ENCODE measurements at regions not wholly inside any gene's neighbourhood (a gene's known extent, or its start where the extent isn't known, plus 50 kb on each side); places are given as distances from the start of the nearest gene placed in this dataset.
A peak's percentile ranks its signal among the peaks of the same experiment; 100 is the strongest.

DNA sequence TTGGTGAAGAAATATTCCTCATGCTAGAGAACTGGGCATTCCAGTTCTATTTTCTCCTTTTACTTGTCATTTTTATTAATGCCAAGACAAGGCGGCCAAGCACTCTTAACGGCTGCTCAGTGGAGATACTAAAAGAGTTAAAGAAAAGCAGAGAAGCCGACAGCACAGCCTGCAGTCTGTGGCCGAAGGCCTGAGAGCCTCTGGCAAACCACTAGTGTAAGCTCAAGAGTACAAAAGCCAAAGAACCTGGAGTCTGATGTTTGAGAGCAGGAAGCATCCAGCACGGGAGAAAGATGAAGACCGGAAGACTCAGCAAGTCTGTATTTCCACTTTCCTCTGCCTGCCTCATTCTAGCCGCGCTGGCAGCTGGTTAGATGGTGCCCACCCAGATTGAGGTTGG lies 167.1 kb upstream of the FUT9 start:
- no peaks in the 10 kb centered on the region for H3K79me2 ChIP-seq (replicated peaks; ENCODE audit: insufficient read depth)
- H3K27ac ChIP-seq (ENCODE audit: low read depth), result no peak overlapping the region
- no peaks in the 10 kb centered on the region for H3K4me1 Mint-ChIP-seq
- no peaks in the 10 kb centered on the region for H3K9me2 ChIP-seq (ENCODE audit: insufficient read depth)
- no peaks in the 10 kb centered on the region for H3K27me3 ChIP-seq (ENCODE audit: insufficient read depth)
- H3K36me3 Mint-ChIP-seq (ENCODE audit: low read depth), result no peaks in the 10 kb centered on the region
- H3K4me1 ChIP-seq (ENCODE audit: insufficient read depth), result no peaks in the 10 kb centered on the region
- TF ChIP-seq ZNF114 (CRISPR knock-in tag; IDR thresholded peaks at IDR 0.05), result no peak
- H3K27me3 Mint-ChIP-seq (ENCODE audit: insufficient read depth, low read depth, poor library complexity), result no peaks in the 10 kb centered on the region
- H4K20me1 ChIP-seq (replicated peaks; ENCODE audit: insufficient read depth), result no peaks in the 10 kb centered on the region
- peak; percentile 11 for DNase-seq (ENCODE audit: low spot score)
- no peaks in the 10 kb centered on the region for H3K9me3 Mint-ChIP-seq
- no peak overlapping the region for H3K4me3 ChIP-seq
- no peaks in the 10 kb centered on the region for H3F3A ChIP-seq (replicated peaks; ENCODE audit: low read depth)
- ATAC-seq, result no peak; the same call in 2 of the 3 replicates
- 0 out of 2 replicates have a peak overlapping the region, but pooled peaks have one; percentile 5 for H2AFZ ChIP-seq
- no peak overlapping the region for H3K27ac Mint-ChIP-seq
- no peak overlapping the region for H3K4me3 Mint-ChIP-seq
- no peaks in the 10 kb centered on the region for H3K36me3 ChIP-seq (ENCODE audit: insufficient read depth)
- H3K4me2 ChIP-seq, result no peak overlapping the region

DNA sequence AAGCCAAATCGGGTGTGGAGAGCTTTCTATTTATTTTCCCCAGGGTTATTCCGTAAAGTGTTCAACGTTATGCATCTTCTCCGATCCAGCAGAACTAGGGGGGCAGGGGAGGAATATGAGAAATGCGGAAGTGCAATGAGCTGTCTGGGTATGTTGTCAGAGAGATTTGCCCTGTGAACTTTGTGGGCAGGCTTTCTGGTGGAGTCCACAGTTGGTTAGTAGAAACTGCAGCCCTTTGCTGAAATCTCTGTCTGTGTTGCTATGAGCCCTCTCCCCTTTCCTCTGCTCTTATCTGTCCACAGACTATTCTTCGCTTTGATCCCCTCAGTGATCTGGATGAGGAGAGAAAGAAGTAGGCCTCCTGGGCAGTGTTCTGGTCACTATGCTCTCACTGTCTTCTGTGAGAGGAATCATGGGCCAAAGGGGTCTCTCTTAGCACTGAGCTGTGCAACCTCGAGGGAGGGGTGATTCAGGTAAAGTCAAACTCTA lies 158.9 kb upstream of the FUT9 start:
- Histone ChIP-seq H3K79me2 (replicated peaks; ENCODE audit: insufficient read depth) (no peaks in the 10 kb centered on the region), H4K20me1 (replicated peaks; ENCODE audit: insufficient read depth) (no peaks in the 10 kb centered on the region), H3K4me1 (ENCODE audit: insufficient read depth) (no peaks in the 10 kb centered on the region), H3K27ac (ENCODE audit: low read depth) (no peak overlapping the region), H3K27me3 (ENCODE audit: insufficient read depth) (no peaks in the 10 kb centered on the region), H3F3A (replicated peaks; ENCODE audit: low read depth) (no peaks in the 10 kb centered on the region), H3K9me2 (ENCODE audit: insufficient read depth) (no peaks in the 10 kb centered on the region), H2AFZ (peak overlapping the region; percentile 83; the same call in 1 of the 2 replicates), H3K4me2 (no peak overlapping the region), H3K4me3 (no peak overlapping the region), H3K36me3 (ENCODE audit: insufficient read depth) (no peaks in the 10 kb centered on the region)
- no peak overlapping the region for H3K27ac Mint-ChIP-seq
- peaks cover 6% of the 10 kb centered on the region for H3K27me3 Mint-ChIP-seq (ENCODE audit: insufficient read depth, low read depth, poor library complexity)
- TF ChIP-seq POLR2AphosphoS5 (IDR thresholded peaks at IDR 0.05; ENCODE audit: low read depth), result no peak
- TF ChIP-seq ZNF331 (CRISPR knock-in tag; IDR thresholded peaks at IDR 0.05; ENCODE audit: low read depth), result no peak
- TF ChIP-seq ETS1 (IDR thresholded peaks at IDR 0.05), result no peak
- TF ChIP-seq NANOG (IDR thresholded peaks at IDR 0.05; ENCODE audit: borderline replicate concordance), result no peak
- no peak for TF ChIP-seq EZH2 (IDR thresholded peaks at IDR 0.05; ENCODE audit: low read depth, unreplicated experiment)
- TF ChIP-seq ZNF114 (CRISPR knock-in tag; IDR thresholded peaks at IDR 0.05), result no peak
- no peak for TF ChIP-seq STAT1 (IDR thresholded peaks at IDR 0.05; ENCODE audit: unreplicated experiment)
- no peak for TF ChIP-seq EZH2phosphoT487 (IDR thresholded peaks at IDR 0.05; ENCODE audit: unreplicated experiment)
- no peaks in the 10 kb centered on the region for H3K4me1 Mint-ChIP-seq
- H3K4me3 Mint-ChIP-seq, result no peak overlapping the region
- H3K9me3 Mint-ChIP-seq, result no peaks in the 10 kb centered on the region
- ATAC-seq, result no peak
- no peaks in the 10 kb centered on the region; the same call in 2 of the 3 replicates for H3K36me3 Mint-ChIP-seq (ENCODE audit: low read depth)
- DNase-seq (ENCODE audit: low spot score), result no peak

- H3K27ac ChIP-seq (ENCODE audit: low read depth), result no peak overlapping the region
- H3K4me2 ChIP-seq, result no peak overlapping the region
- ATAC-seq, result no peak
- H3K27me3 ChIP-seq (ENCODE audit: insufficient read depth), result no peaks in the 10 kb centered on the region
- Mint-ChIP-seq H3K4me3 (no peak overlapping the region), H3K4me1 (no peaks in the 10 kb centered on the region), H3K27me3 (ENCODE audit: insufficient read depth, low read depth, poor library complexity) (no peaks in the 10 kb centered on the region), H3K9me3 (no peaks in the 10 kb centered on the region), H3K36me3 (ENCODE audit: low read depth) (no peaks in the 10 kb centered on the region), H3K27ac (no peak overlapping the region)
- no peaks in the 10 kb centered on the region for H3K36me3 ChIP-seq (ENCODE audit: insufficient read depth)
- H3K4me3 ChIP-seq, result no peak overlapping the region
- no peaks in the 10 kb centered on the region for H3K9me2 ChIP-seq (ENCODE audit: insufficient read depth)
- H3K4me1 ChIP-seq (ENCODE audit: insufficient read depth), result no peaks in the 10 kb centered on the region
- no peaks in the 10 kb centered on the region for H3K79me2 ChIP-seq (replicated peaks; ENCODE audit: insufficient read depth)
- no peak for DNase-seq (ENCODE audit: low spot score)
- TF ChIP-seq POLR2AphosphoS5 (IDR thresholded peaks at IDR 0.05; ENCODE audit: low read depth), result no peak
- no peak for TF ChIP-seq NANOG (IDR thresholded peaks at IDR 0.05; ENCODE audit: borderline replicate concordance)
- no peak for TF ChIP-seq ZNF114 (CRISPR knock-in tag; IDR thresholded peaks at IDR 0.05)
- H4K20me1 ChIP-seq (replicated peaks; ENCODE audit: insufficient read depth), result no peaks in the 10 kb centered on the region
- no peak overlapping the region for H2AFZ ChIP-seq
- no peaks in the 10 kb centered on the region for H3F3A ChIP-seq (replicated peaks; ENCODE audit: low read depth)
These were observed 149.9 kb upstream of the FUT9 start for GRCh38 chr6:95865857-95866256.
